ENCODE measurements at regions not wholly inside any gene's neighbourhood (a gene's known extent, or its start where the extent isn't known, plus 50 kb on each side); places are given as distances from the start of the nearest gene placed in this dataset.
A peak's percentile ranks its signal among the peaks of the same experiment; 100 is the strongest.

DNA sequence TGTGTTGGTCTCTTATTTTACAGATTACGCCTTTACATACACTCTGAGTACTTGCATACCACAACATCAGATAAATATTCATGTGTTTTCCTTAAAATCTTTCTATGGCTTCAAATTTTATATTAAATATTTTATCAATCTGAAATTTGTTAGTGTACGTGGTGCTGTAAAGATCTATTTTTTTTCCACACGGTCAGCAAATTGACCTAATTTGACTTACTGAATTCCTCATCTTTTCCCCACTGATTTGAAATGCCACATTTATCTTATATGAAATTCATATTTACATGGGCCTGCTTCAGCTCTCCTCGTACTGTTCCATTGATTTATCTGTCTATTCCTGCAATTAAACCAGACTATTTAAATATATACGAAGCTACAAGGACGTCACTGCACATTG, 433.8 kb upstream of the ZNF507 start:
- DNase-seq (no peak), ATAC-seq (no peak)
- H3K27me3 ChIP-seq = no peaks in the 10 kb centered on the region
- no peak overlapping the region for H3K4me3 ChIP-seq
- no peaks in the 10 kb centered on the region for H3K36me3 ChIP-seq
- peaks cover 0 to 4% of the 10 kb centered on the region in 2 donors for H3K4me1 ChIP-seq
- TF ChIP-seq, protein P1, sequence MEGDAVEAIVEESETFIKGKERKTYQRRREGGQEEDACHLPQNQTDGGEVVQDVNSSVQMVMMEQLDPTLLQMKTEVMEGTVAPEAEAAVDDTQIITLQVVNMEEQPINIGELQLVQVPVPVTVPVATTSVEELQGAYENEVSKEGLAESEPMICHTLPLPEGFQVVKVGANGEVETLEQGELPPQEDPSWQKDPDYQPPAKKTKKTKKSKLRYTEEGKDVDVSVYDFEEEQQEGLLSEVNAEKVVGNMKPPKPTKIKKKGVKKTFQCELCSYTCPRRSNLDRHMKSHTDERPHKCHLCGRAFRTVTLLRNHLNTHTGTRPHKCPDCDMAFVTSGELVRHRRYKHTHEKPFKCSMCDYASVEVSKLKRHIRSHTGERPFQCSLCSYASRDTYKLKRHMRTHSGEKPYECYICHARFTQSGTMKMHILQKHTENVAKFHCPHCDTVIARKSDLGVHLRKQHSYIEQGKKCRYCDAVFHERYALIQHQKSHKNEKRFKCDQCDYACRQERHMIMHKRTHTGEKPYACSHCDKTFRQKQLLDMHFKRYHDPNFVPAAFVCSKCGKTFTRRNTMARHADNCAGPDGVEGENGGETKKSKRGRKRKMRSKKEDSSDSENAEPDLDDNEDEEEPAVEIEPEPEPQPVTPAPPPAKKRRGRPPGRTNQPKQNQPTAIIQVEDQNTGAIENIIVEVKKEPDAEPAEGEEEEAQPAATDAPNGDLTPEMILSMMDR (IDR thresholded peaks at IDR 0.05) = no peak
- no peak overlapping the region for H3K27ac ChIP-seq
- intact Hi-C loops (cut with DNase I) = no loop called here
- H3K9me3 ChIP-seq = no peaks in the 10 kb centered on the region

DNA sequence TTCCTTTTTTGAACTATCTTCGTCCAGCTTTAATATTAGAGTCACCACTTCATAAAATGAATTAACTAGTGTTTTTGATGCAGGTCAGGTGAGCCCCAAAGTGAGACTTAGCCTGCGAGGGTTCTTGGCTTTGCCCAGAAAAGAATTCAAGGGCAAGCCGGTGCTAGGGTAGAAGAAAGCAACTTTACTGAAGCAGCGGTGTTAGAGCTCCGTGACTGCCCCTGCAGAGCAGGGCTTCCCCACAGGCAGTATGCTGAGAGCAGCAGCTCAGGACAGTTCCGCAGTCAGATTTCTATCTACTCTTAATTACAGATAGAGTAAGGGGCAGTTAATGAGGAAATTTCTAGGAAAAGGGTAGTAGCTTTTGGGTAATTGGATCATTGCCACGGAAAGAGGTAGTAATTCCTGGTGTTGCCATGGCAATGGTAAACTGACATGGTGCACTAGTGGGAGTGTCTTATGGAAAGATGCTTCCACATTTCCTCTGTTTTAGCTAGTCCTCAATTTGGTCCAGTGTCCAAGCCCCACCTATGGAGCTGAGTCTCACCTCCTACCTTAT, 432.2 kb upstream of the ZNF507 start:
- Histone ChIP-seq H3K27ac (no peak overlapping the region), H3K9me3 (no peaks in the 10 kb centered on the region), H3K4me1 (no peaks in the 10 kb centered on the region), H3K36me3 (no peaks in the 10 kb centered on the region), H3K4me3 (no peak overlapping the region), H3K27me3 (no peaks in the 10 kb centered on the region)
- TF ChIP-seq, protein P1 (IDR thresholded peaks at IDR 0.05) = no peak
- intact Hi-C loops (cut with DNase I) = no loop called here
- DNase-seq (peak in 1 of 4 donors; percentile 24), ATAC-seq (no peak)

DNA sequence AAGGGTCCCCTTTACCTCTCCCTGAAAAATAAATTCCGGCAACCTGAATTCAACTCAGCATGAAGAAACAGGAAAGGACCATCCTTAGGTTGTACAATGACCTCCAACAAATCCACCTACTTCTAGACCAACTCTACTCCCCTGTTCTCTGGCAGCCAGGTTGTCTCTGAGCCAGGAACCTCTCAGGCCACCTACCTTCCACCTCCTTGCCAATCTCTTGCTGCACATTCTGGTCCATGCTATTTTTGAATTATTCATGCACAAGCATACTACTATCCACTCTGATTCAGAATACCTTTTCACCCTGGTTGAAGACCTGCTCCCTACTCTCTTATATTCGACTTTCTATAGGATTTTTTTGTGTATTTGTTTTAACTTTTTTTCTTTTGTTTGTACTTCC, 415.0 kb upstream of the ZNF507 start:
- TF ChIP-seq, protein P1 (IDR thresholded peaks at IDR 0.05) = no peak
- no peak for ATAC-seq
- intact Hi-C loops (cut with DNase I) = no loop called here

DNA sequence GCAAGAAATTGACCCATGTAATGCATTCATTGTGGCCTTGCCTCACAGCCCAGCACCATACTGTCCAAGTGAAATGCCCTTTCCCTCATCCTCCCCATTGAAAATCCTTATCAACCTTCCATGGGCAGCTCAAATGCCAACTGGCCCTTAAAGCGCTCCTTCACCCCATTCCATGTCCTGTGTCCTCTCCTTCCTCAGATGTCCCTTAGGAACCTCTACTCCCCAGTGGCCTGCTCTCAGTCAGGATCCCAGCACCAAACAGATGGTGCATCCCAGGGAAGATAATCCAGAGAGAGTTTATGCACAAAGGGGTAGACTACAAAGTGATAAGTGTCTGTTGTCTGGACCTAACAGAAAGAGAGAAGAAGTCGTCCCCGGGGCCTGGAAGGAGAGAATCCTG, 407.4 kb upstream of the ZNF507 start:
- Histone ChIP-seq H3K9me3 (no peaks in the 10 kb centered on the region), H3K4me3 (no peak overlapping the region), H3K4me1 (no peaks in the 10 kb centered on the region), H3K36me3 (no peaks in the 10 kb centered on the region), H3K27ac (no peak overlapping the region), H3K27me3 (no peaks in the 10 kb centered on the region)
- intact Hi-C loops (cut with DNase I) = no loop called here
- TF ChIP-seq, protein P1 (IDR thresholded peaks at IDR 0.05) = no peak
- no peak for ATAC-seq
- no peak for DNase-seq

More for the DNA sequence above, 415.0 kb upstream of the ZNF507 start:
- H3K9me3 ChIP-seq = no peaks in the 10 kb centered on the region
- no peaks in the 10 kb centered on the region for H3K36me3 ChIP-seq
- H3K27ac ChIP-seq = no peak overlapping the region
- no peaks in the 10 kb centered on the region for H3K27me3 ChIP-seq
- no peaks in the 10 kb centered on the region for H3K4me1 ChIP-seq
- no peak overlapping the region for H3K4me3 ChIP-seq
- no peak for DNase-seq

DNA sequence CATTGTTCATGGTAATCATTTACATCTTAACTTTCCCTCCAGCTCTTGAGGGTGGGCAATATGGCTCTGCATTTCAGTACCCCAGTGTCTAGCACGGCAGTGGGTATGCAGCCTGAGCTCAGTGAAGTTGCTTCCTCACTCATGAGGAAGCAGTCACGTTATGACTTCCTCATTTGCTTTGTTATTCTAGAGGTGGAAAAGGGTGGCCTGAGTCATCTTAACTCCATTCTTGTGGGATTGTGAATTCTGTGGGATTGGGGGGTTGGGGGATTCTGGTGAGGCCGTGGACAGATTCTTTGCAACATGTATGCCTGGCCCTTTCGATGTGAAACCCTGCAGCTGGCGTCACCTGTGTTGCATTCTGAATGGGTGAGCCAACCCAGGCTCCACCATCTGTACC, 406.7 kb upstream of the ZNF507 start:
- no peak overlapping the region for H3K4me3 ChIP-seq
- H3K4me1 ChIP-seq = no peaks in the 10 kb centered on the region
- no peaks in the 10 kb centered on the region for H3K36me3 ChIP-seq
- intact Hi-C loops (cut with DNase I) = no loop called here
- H3K27ac ChIP-seq = no peak overlapping the region
- H3K9me3 ChIP-seq = no peaks in the 10 kb centered on the region
- ATAC-seq (no peak), DNase-seq (no peak)
- H3K27me3 ChIP-seq = no peaks in the 10 kb centered on the region
- TF ChIP-seq, protein P1 (IDR thresholded peaks at IDR 0.05) = no peak
